HUES64 (cell line): ENCODE measurements at regions not wholly inside any gene's neighbourhood (a gene's known extent, or its start where the extent isn't known, plus 50 kb on each side); places are given as distances from the start of the nearest gene placed in this dataset.
"Not testable (repeated sequence)": the region's sequence is repeated elsewhere in the genome, so short reads cannot be mapped to it uniquely, and the experiment has no call there.

Experiments
- H3K27ac ChIP-seq: 2 replicates; pipeline ENCODE4 v1.7.0; 2013; ENCODE audit warnings: low read depth, low read length, inconsistent platforms
- H3K27me3 ChIP-seq: 2 replicates; pipeline ENCODE4 v1.6.1; 2013; ENCODE audit warnings: mild to moderate bottlenecking, low read length; ENCODE audit not compliant: insufficient read depth
- H3K36me3 ChIP-seq: 2 replicates; pipeline ENCODE4 v1.6.1; 2013; ENCODE audit warnings: mild to moderate bottlenecking, low read length; ENCODE audit not compliant: insufficient read depth
- H3K4me1 ChIP-seq: 2 replicates; pipeline ENCODE4 v1.6.1; 2013; ENCODE audit warnings: mild to moderate bottlenecking, low read length, moderate library complexity; ENCODE audit not compliant: insufficient read depth
- H3K4me3 ChIP-seq: 2 replicates; pipeline ENCODE4 v1.5.1; 2013; ENCODE audit warnings: mild to moderate bottlenecking, low read length, moderate library complexity
- H3K9ac ChIP-seq: 2 replicates; pipeline ENCODE4 v1.6.1; 2013; ENCODE audit warnings: mild to moderate bottlenecking, low read depth, low read length
- H3K9me3 ChIP-seq: 2 replicates; pipeline ENCODE4 v1.6.1; 2013; ENCODE audit warnings: low read depth, low read length; ENCODE audit not compliant: insufficient read depth
- WGBS: fragments of 150-250, 120-280 bp; methylation state at CpG from one replicate; pipeline ENCODE4 v1.1.7; 2013; ENCODE audit warnings: missing lambda C conversion rate; 5-methylcytosine and 5-hydroxymethylcytosine counted together

GRCh38 chr16:59114790-59115189 is 380.7 kb upstream of the GOT2 start:
- Histone ChIP-seq H3K9ac (no peak overlapping the region), H3K27ac (no peak overlapping the region), H3K4me3 (no peak overlapping the region), H3K36me3 (no peaks in the 10 kb centered on the region), H3K9me3 (no peaks in the 10 kb centered on the region), H3K27me3 (no peaks in the 10 kb centered on the region), H3K4me1 (no peaks in the 10 kb centered on the region; the same call in 1 of the 2 replicates)
- WGBS = 88% methylated on average over 1 of the region's 1 CpG

- no peaks in the 10 kb centered on the region; the same call in 1 of the 2 replicates for H3K4me1 ChIP-seq
- no peak overlapping the region for H3K27ac ChIP-seq
- no peaks in the 10 kb centered on the region for H3K9me3 ChIP-seq
- H3K36me3 ChIP-seq = no peaks in the 10 kb centered on the region
- no peak overlapping the region for H3K4me3 ChIP-seq
- WGBS = 94% methylated on average over 1 of the region's 2 CpGs
- H3K9ac ChIP-seq = no peak overlapping the region
- H3K27me3 ChIP-seq = no peaks in the 10 kb centered on the region
Observed at GRCh38 chr16:59113004-59113670, 379.0 kb upstream of the GOT2 start.

- H3K36me3 ChIP-seq = no peaks in the 10 kb centered on the region
Observed at GRCh38 chr16:59111280-59111679, 377.2 kb upstream of the GOT2 start.

GRCh38 chr16:59108374-59108773 is 374.3 kb upstream of the GOT2 start:
- Histone ChIP-seq H3K4me3 (no peak overlapping the region), H3K9me3 (no peaks in the 10 kb centered on the region), H3K9ac (no peak overlapping the region), H3K27me3 (no peaks in the 10 kb centered on the region), H3K4me1 (no peaks in the 10 kb centered on the region; the same call in 1 of the 2 replicates), H3K27ac (no peak overlapping the region), H3K36me3 (no peaks in the 10 kb centered on the region)
- whole genome bisulfite sequencing = no CpG with 5 or more reads among the region's 2 CpGs

More at GRCh38 chr16:59111280-59111679, 377.2 kb upstream of the GOT2 start:
- Histone ChIP-seq H3K27me3 (no peaks in the 10 kb centered on the region), H3K4me1 (no peaks in the 10 kb centered on the region; the same call in 1 of the 2 replicates), H3K4me3 (no peak overlapping the region), H3K9me3 (no peaks in the 10 kb centered on the region), H3K9ac (no peak overlapping the region), H3K27ac (no peak overlapping the region)

- H3K9me3 ChIP-seq = not testable (repeated sequence)
Observed at GRCh38 chr16:59096682-59097081, 362.6 kb upstream of the GOT2 start.

GRCh38 chr16:59090541-59090940 is 356.4 kb upstream of the GOT2 start:
- Histone ChIP-seq H3K9ac (no peak overlapping the region), H3K4me1 (no peaks in the 10 kb centered on the region), H3K27me3 (no peaks in the 10 kb centered on the region), H3K4me3 (no peak overlapping the region), H3K27ac (no peak overlapping the region), H3K9me3 (no peaks in the 10 kb centered on the region), H3K36me3 (no peaks in the 10 kb centered on the region)
- 92% methylated on average over 1 of the region's 1 CpG for WGBS

More at GRCh38 chr16:59096682-59097081, 362.6 kb upstream of the GOT2 start:
- H3K36me3 ChIP-seq, H3K4me3 ChIP-seq, H3K4me1 ChIP-seq, H3K27ac ChIP-seq, H3K27me3 ChIP-seq, H3K9ac ChIP-seq: not testable (repeated sequence)
- WGBS = 88% methylated on average over 9 of the region's 9 CpGs

GRCh38 chr16:59088431-59088830 is 354.3 kb upstream of the GOT2 start:
- no peak overlapping the region for H3K27ac ChIP-seq
- H3K9me3 ChIP-seq = no peaks in the 10 kb centered on the region
- no peaks in the 10 kb centered on the region for H3K27me3 ChIP-seq
- no peak overlapping the region for H3K9ac ChIP-seq
- no peaks in the 10 kb centered on the region for H3K4me1 ChIP-seq
- 93% methylated on average over 8 of the region's 8 CpGs for WGBS
- no peaks in the 10 kb centered on the region for H3K36me3 ChIP-seq
- H3K4me3 ChIP-seq = no peak overlapping the region

- Histone ChIP-seq H3K27me3 (no peaks in the 10 kb centered on the region), H3K27ac (no peak overlapping the region), H3K36me3 (no peaks in the 10 kb centered on the region), H3K9ac (no peak overlapping the region), H3K9me3 (no peaks in the 10 kb centered on the region), H3K4me1 (no peaks in the 10 kb centered on the region), H3K4me3 (no peak overlapping the region)
- 93% methylated on average over 3 of the region's 3 CpGs for WGBS
Observed at GRCh38 chr16:59087641-59088040, 353.5 kb upstream of the GOT2 start.

GRCh38 chr16:59067205-59067604 is 333.1 kb upstream of the GOT2 start:
- no peak overlapping the region for H3K4me3 ChIP-seq

GRCh38 chr16:59060207-59060606 is 326.1 kb upstream of the GOT2 start:
- no peaks in the 10 kb centered on the region for H3K4me1 ChIP-seq
- H3K36me3 ChIP-seq = no peaks in the 10 kb centered on the region
- H3K27ac ChIP-seq = no peak overlapping the region

More at GRCh38 chr16:59067205-59067604, 333.1 kb upstream of the GOT2 start:
- H3K27ac ChIP-seq = no peak overlapping the region
- no peaks in the 10 kb centered on the region for H3K36me3 ChIP-seq
- WGBS = 78% methylated on average over 1 of the region's 1 CpG
- H3K4me1 ChIP-seq = no peaks in the 10 kb centered on the region
- no peak overlapping the region for H3K9ac ChIP-seq
- H3K9me3 ChIP-seq = peaks cover 13% of the 10 kb centered on the region
- no peaks in the 10 kb centered on the region for H3K27me3 ChIP-seq

GRCh38 chr16:59058250-59058649 is 324.1 kb upstream of the GOT2 start:
- no peaks in the 10 kb centered on the region for H3K4me1 ChIP-seq
- H3K27me3 ChIP-seq = no peaks in the 10 kb centered on the region
- H3K9ac ChIP-seq = no peak overlapping the region
- no peak overlapping the region for H3K27ac ChIP-seq
- H3K4me3 ChIP-seq = no peak overlapping the region
- H3K9me3 ChIP-seq = no peaks in the 10 kb centered on the region
- 93% methylated on average over 2 of the region's 2 CpGs for WGBS
- no peaks in the 10 kb centered on the region for H3K36me3 ChIP-seq

More at GRCh38 chr16:59060207-59060606, 326.1 kb upstream of the GOT2 start:
- Histone ChIP-seq H3K27me3 (no peaks in the 10 kb centered on the region), H3K9me3 (no peaks in the 10 kb centered on the region), H3K9ac (no peak overlapping the region), H3K4me3 (no peak overlapping the region)
- 91% methylated on average over 1 of the region's 1 CpG for WGBS

GRCh38 chr16:59053911-59054310 is 319.8 kb upstream of the GOT2 start:
- Histone ChIP-seq H3K9me3 (no peaks in the 10 kb centered on the region), H3K27ac (no peak overlapping the region), H3K9ac (no peak overlapping the region), H3K27me3 (no peaks in the 10 kb centered on the region), H3K4me1 (no peaks in the 10 kb centered on the region), H3K4me3 (no peak overlapping the region), H3K36me3 (no peaks in the 10 kb centered on the region)
- 97% methylated on average over 3 of the region's 3 CpGs for WGBS
